ENCODE measurements at regions not wholly inside any gene's neighbourhood (a gene's known extent, or its start where the extent isn't known, plus 50 kb on each side); places are given as distances from the start of the nearest gene placed in this dataset.

- TF ChIP-seq PRDM10 (CRISPR knock-in tag; IDR thresholded peaks at IDR 0.05; ENCODE audit: low read depth) = no peak
- no peak for TF ChIP-seq ZBTB3 (CRISPR knock-in tag; IDR thresholded peaks at IDR 0.05; ENCODE audit: borderline replicate concordance, low read depth)
- TF ChIP-seq, protein P1, sequence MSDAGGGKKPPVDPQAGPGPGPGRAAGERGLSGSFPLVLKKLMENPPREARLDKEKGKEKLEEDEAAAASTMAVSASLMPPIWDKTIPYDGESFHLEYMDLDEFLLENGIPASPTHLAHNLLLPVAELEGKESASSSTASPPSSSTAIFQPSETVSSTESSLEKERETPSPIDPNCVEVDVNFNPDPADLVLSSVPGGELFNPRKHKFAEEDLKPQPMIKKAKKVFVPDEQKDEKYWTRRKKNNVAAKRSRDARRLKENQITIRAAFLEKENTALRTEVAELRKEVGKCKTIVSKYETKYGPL (CRISPR knock-in tag; IDR thresholded peaks at IDR 0.05) = no peak
- no peak for TF ChIP-seq MTA1 (CRISPR knock-in tag; IDR thresholded peaks at IDR 0.05; ENCODE audit: borderline replicate concordance)
- no peak for TF ChIP-seq KDM5A (IDR thresholded peaks at IDR 0.05; ENCODE audit: borderline replicate concordance, low read length)
- no peak for TF ChIP-seq ZMAT3 (CRISPR knock-in tag; conservative IDR thresholded peaks at IDR 0.05)
- no peak for TF ChIP-seq TBP (CRISPR knock-in tag; IDR thresholded peaks at IDR 0.05)
- TF ChIP-seq GABPB1 (CRISPR knock-in tag; IDR thresholded peaks at IDR 0.05) = no peak
Measured at GRCh38 chrX:115897956-115898355, 272.6 kb upstream of the AGTR2 start (continued).

DNA sequence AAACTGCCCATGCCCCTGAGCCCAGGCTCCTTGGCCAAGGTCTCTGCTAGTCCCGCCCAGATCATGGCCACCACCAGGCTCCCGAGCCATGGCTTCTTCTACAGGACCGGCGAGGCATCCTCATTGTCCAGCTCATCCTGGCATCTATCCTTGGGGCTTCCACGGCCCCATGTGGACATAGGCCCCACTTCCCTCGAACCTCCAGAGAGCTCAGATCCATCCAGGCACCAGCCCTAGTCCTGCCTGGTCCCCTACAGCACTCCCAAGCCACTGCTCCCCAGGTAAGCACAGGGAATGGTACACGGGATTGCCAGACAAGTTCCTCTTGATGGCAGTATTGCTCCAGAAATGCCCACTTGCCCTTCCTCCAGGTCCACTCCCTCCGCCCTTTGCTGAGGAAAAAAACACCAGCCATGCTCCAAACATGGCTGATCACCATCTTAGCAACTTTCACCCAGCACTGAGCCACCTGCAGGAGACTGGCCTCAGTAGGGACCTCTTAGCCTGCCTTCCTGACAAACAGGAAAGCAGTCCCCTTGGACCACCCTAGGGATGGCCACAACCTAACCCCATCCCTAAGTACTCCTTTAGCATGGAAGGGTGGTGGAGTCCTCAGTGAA lies 272.1 kb upstream of the AGTR2 start:
- Histone ChIP-seq H3K36me3 (replicated peaks in 1 of 2; ENCODE audit: control insufficient read depth in 1 of 2, insufficient read depth in 2 of 2, low read length in 2 of 2) (no peaks in the 10 kb centered on the region), H3K9ac (ENCODE audit: insufficient read depth, low read depth, low read length) (no peak overlapping the region), H3K79me2 (ENCODE audit: insufficient read depth, low read length) (no peaks in the 10 kb centered on the region), H3K27me3 (ENCODE audit: control insufficient read depth in 1 of 2, insufficient read depth in 2 of 2, low read length in 2 of 2) (no peaks in the 10 kb centered on the region), H3K27ac (ENCODE audit: extremely low read length, insufficient read depth, low read length) (no peak overlapping the region), H4K20me1 (ENCODE audit: insufficient read depth, low read length) (no peaks in the 10 kb centered on the region), H3K4me2 (ENCODE audit: low read depth, low read length) (peak overlapping the region; percentile 61), H3K4me3 (replicated peaks in 1 of 3; ENCODE audit: insufficient read depth in 1 of 3, low read depth in 2 of 3, low read length in 3 of 3) (peak overlapping the region in 2 of 3 experiments; percentile 26 to 52; a peak in 3 of 6 replicates), H3K9me3 (ENCODE audit: low read length) (no peaks in the 10 kb centered on the region), H3K4me1 (ENCODE audit: insufficient read depth, low read length) (peaks cover 25% of the 10 kb centered on the region), H2AFZ (ENCODE audit: low read length) (no peak overlapping the region)
- ChIA-PET POLR2A (no interaction called here), CTCF (ENCODE audit: low intra/inter-chr PET ratio, low total read pairs) (interaction anchor here (1.6 kb wide), 1 partner anchor 50 kb away, joined by 6 read pairs; no protein-coding TSS in a partner anchor)
- intact Hi-C loops (cut with micrococcal nuclease; ENCODE audit: unreplicated experiment) = no loop called here
- no TSS peak for BruUV-seq (replicated peaks)
- FAIRE-seq (peak; percentile 99), DNase-seq (ENCODE audit: low spot score) (peak; percentile 81), ATAC-seq (peak; percentile 82)
- in situ Hi-C loops (cut with HindIII; ENCODE audit: extremely low pct_ligation_motif_present, low pct_unique_long_range_greater_than_20kb) = no loop called here
- WGBS (ENCODE audit: low lambda C conversion rate) = no CpG with 5 or more reads among the region's 8 CpGs
- TF ChIP-seq, protein P2, sequence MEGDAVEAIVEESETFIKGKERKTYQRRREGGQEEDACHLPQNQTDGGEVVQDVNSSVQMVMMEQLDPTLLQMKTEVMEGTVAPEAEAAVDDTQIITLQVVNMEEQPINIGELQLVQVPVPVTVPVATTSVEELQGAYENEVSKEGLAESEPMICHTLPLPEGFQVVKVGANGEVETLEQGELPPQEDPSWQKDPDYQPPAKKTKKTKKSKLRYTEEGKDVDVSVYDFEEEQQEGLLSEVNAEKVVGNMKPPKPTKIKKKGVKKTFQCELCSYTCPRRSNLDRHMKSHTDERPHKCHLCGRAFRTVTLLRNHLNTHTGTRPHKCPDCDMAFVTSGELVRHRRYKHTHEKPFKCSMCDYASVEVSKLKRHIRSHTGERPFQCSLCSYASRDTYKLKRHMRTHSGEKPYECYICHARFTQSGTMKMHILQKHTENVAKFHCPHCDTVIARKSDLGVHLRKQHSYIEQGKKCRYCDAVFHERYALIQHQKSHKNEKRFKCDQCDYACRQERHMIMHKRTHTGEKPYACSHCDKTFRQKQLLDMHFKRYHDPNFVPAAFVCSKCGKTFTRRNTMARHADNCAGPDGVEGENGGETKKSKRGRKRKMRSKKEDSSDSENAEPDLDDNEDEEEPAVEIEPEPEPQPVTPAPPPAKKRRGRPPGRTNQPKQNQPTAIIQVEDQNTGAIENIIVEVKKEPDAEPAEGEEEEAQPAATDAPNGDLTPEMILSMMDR (CRISPR knock-in tag; IDR thresholded peaks at IDR 0.05) = peak; percentile 92
- TF ChIP-seq ZNF432 (CRISPR knock-in tag; IDR thresholded peaks at IDR 0.05; ENCODE audit: borderline replicate concordance) = no peak
- no peak for TF ChIP-seq ZBTB10 (CRISPR knock-in tag; IDR thresholded peaks at IDR 0.05; ENCODE audit: borderline replicate concordance)
- no peak for TF ChIP-seq MTF2 (CRISPR knock-in tag; IDR thresholded peaks at IDR 0.05; ENCODE audit: borderline replicate concordance)
- peak; percentile 63 for TF ChIP-seq GATAD2A (CRISPR knock-in tag; IDR thresholded peaks at IDR 0.05)
- peak; percentile 34; the same call in 1 of the 2 replicates for TF ChIP-seq HDAC1 (CRISPR knock-in tag; IDR thresholded peaks at IDR 0.05)
